ELR (cell line): ENCODE measurements at regions not wholly inside any gene's neighbourhood (a gene's known extent, or its start where the extent isn't known, plus 50 kb on each side); places are given as distances from the start of the nearest gene placed in this dataset.
"Not testable (repeated sequence)": the region's sequence is repeated elsewhere in the genome, so short reads cannot be mapped to it uniquely, and the experiment has no call there.

Source experiments
- DNase-seq: peaks from one replicate; pipeline ENCODE4 v3.0.0-alpha.2; 2015; ENCODE audit warnings: low read depth

GRCh38 chr22:27064386-27064785 lies 407.0 kb downstream of the MIAT start:
- DNase-seq = no peak

GRCh38 chr22:27065279-27065678 lies 407.9 kb downstream of the MIAT start:
- DNase-seq = no peak

- DNase-seq = no peak
Observed at GRCh38 chr22:27066856-27067255, 409.5 kb downstream of the MIAT start.

GRCh38 chr22:27068121-27068520 lies 410.7 kb downstream of the MIAT start:
- no peak for DNase-seq

GRCh38 chr22:27070594-27070993 lies 413.2 kb downstream of the MIAT start:
- DNase-seq = no peak

- no peak for DNase-seq
Observed at GRCh38 chr22:27073601-27074425, 416.4 kb downstream of the MIAT start.

- DNase-seq = no peak
Observed at GRCh38 chr22:27075028-27075678, 417.8 kb downstream of the MIAT start.

- no peak for DNase-seq
Observed at GRCh38 chr22:27075891-27076290, 418.5 kb downstream of the MIAT start.

GRCh38 chr22:27078064-27078463 lies 420.7 kb downstream of the MIAT start:
- not testable (repeated sequence) for DNase-seq

- no peak for DNase-seq
Observed at GRCh38 chr22:27080036-27080578, 422.7 kb downstream of the MIAT start.

- no peak for DNase-seq
Observed at GRCh38 chr22:27080863-27081262, 423.5 kb downstream of the MIAT start.

GRCh38 chr22:27083610-27084009 lies 426.2 kb downstream of the MIAT start:
- no peak for DNase-seq

GRCh38 chr22:27084130-27084529 lies 426.7 kb downstream of the MIAT start:
- DNase-seq = no peak

- no peak for DNase-seq
Observed at GRCh38 chr22:27086080-27087044, 429.0 kb downstream of the MIAT start.

GRCh38 chr22:27087051-27087450 lies 429.7 kb downstream of the MIAT start:
- DNase-seq = no peak

- DNase-seq = no peak
Observed at GRCh38 chr22:27088026-27088425, 430.6 kb downstream of the MIAT start.

- no peak for DNase-seq
Observed at GRCh38 chr22:27089264-27089663, 431.9 kb downstream of the MIAT start.

GRCh38 chr22:27090611-27091011 lies 433.2 kb downstream of the MIAT start:
- no peak for DNase-seq

GRCh38 chr22:27093422-27093821 lies 436.0 kb downstream of the MIAT start:
- no peak for DNase-seq

GRCh38 chr22:27094633-27095308 lies 437.4 kb downstream of the MIAT start:
- DNase-seq = no peak

- DNase-seq = no peak
Observed at GRCh38 chr22:27097506-27097905, 440.1 kb downstream of the MIAT start.

- DNase-seq = no peak
Observed at GRCh38 chr22:27097933-27098332, 440.5 kb downstream of the MIAT start.
